HCT116 (cell line): ENCODE measurements at regions not wholly inside any gene's neighbourhood (a gene's known extent, or its start where the extent isn't known, plus 50 kb on each side); places are given as distances from the start of the nearest gene placed in this dataset.

ENCODE experiments used
- ATAC-seq: fragments of 200-7000 bp; cut with Tn5 transposase; 2 replicates; pipeline ENCODE4 v1.9.1; 2020; ENCODE audit warnings: mild to moderate bottlenecking, moderate library complexity
- BruUV-seq: library from RNA; stranded (reverse); fragments of 400-500 nt; replicated peaks from 2 replicates; lab custom pipeline; 2021; lab: Mats Ljungman, UMichigan
- CTCF ChIA-PET: fragments of 300-600 bp; sonication (Branson Sonifier 250); formaldehyde crosslinking; loops from one replicate; lab custom pipeline; 2021; ENCODE audit warnings: antibody characterized with exemption; lab: Charles Lee
- POLR2A ChIA-PET: fragments of 300-600, 350-600 bp; sonication (Branson Sonifier 250); formaldehyde crosslinking; loops from one replicate; lab custom pipeline; 2021; ENCODE audit warnings: antibody characterized with exemption; lab: Charles Lee
- RAD21 ChIA-PET, 2 experiments: fragments of 300-600 bp; sonication (Branson Sonifier 250); formaldehyde crosslinking; loops; one replicate each; lab custom pipeline; 2023; ENCODE audit warnings: low total read pairs in 2 of 2; ENCODE audit not compliant: uncharacterized antibody in 2 of 2, unreplicated experiment in 2 of 2, low non-redundant PET in 1 of 2; lab: Charles Lee
- DNase-seq: peaks from one replicate; pipeline ENCODE4 v3.0.0-alpha.2; 2010; ENCODE audit warnings: low read depth, low spot score
- H2AFZ ChIP-seq: fragments of 200-600 bp; shearing (Covaris generic), sonication (generic); 2 replicates; pipeline ENCODE4 v1.6.1; 2017; ENCODE audit warnings: low read depth, mixed run types, mixed read lengths, antibody characterized with exemption, low read length; ENCODE audit not compliant: poor library complexity, severe bottlenecking
- H3K27ac ChIP-seq: 2 replicates; pipeline ENCODE4 v1.5.1; 2012; ENCODE audit warnings: low read depth, low read length
- H3K27me3 ChIP-seq: fragments of 200-600 bp; sonication (generic); 2 replicates; pipeline ENCODE4 v1.6.1; 2016; ENCODE audit warnings: mixed run types, low read length, mixed read lengths; ENCODE audit not compliant: insufficient read depth
- H3K36me3 ChIP-seq, 2 experiments: fragments of 200-500 bp in 1 of 2; fragments of 200-600 bp in 1 of 2; sonication (Bioruptor generic) in 1 of 2; sonication (generic) in 1 of 2; 2 replicates each; pipeline versions ENCODE4 v1.5.1 to v1.6.1; 2014 to 2016; ENCODE audit warnings: low read length in 2 of 2, inconsistent platforms in 1 of 2, mixed read lengths in 1 of 2, mixed run types in 1 of 2; ENCODE audit not compliant: insufficient read depth in 2 of 2, control insufficient read depth in 1 of 2
- H3K4me1 ChIP-seq, 2 experiments: fragments of 200-600 bp in 1 of 2; sonication (generic) in 1 of 2; 2 replicates each; pipeline versions ENCODE4 v1.5.1 to v1.6.1; 2012 to 2017; ENCODE audit warnings: low read length in 2 of 2, inconsistent platforms in 1 of 2, mild to moderate bottlenecking in 1 of 2, mixed read lengths in 1 of 2, mixed run types in 1 of 2, moderate library complexity in 1 of 2; ENCODE audit not compliant: insufficient read depth in 2 of 2, control insufficient read depth in 1 of 2
- H3K4me2 ChIP-seq: fragments of 200-600 bp; sonication (generic); 2 replicates; pipeline ENCODE4 v1.6.1; 2017; ENCODE audit warnings: mixed run types, low read length, mixed read lengths
- H3K4me3 ChIP-seq, 2 experiments: fragments of 200-600 bp in 1 of 2; sonication (generic) in 1 of 2; replicated peaks in 1 of 2; 2 replicates each; pipeline ENCODE4 v1.5.1; 2011 to 2016; ENCODE audit warnings: low read length in 2 of 2, control low read depth in 1 of 2, low read depth in 1 of 2, mild to moderate bottlenecking in 1 of 2, mixed read lengths in 1 of 2, mixed run types in 1 of 2
- H3K79me2 ChIP-seq: fragments of 200-600 bp; sonication (generic); 2 replicates; pipeline ENCODE4 v1.6.1; 2017; ENCODE audit warnings: mild to moderate bottlenecking, mixed run types, low read length, moderate library complexity, mixed read lengths; ENCODE audit not compliant: insufficient read depth
- H3K9ac ChIP-seq: fragments of 200-600 bp; sonication (generic); 2 replicates; pipeline ENCODE4 v1.6.1; 2016; ENCODE audit warnings: low read length, mixed read lengths
- H3K9me2 ChIP-seq: fragments of 200-600 bp; sonication (generic), shearing (Covaris generic); 2 replicates; pipeline ENCODE4 v1.6.1; 2017; ENCODE audit warnings: mixed run types, mild to moderate bottlenecking, moderate library complexity; ENCODE audit not compliant: insufficient read depth
- H3K9me3 ChIP-seq, 2 experiments: fragments of 200-500 bp in 1 of 2; fragments of 200-600 bp in 1 of 2; sonication (Bioruptor generic) in 1 of 2; sonication (generic) in 1 of 2; 2 replicates each; pipeline ENCODE4 v1.6.1; 2014 to 2017; ENCODE audit warnings: low read length in 2 of 2, mixed read lengths in 2 of 2, inconsistent platforms in 1 of 2, low read depth in 1 of 2, mild to moderate bottlenecking in 1 of 2, mixed run types in 1 of 2, moderate library complexity in 1 of 2; ENCODE audit not compliant: control insufficient read depth in 1 of 2, insufficient read depth in 1 of 2
- H4K20me1 ChIP-seq: fragments of 200-600 bp; sonication (generic), shearing (Covaris generic); 2 replicates; pipeline ENCODE4 v1.6.1; 2017; ENCODE audit warnings: mixed run types, mild to moderate bottlenecking, moderate library complexity; ENCODE audit not compliant: insufficient read depth
- CBX3 ChIP-seq: IDR thresholded peaks from 2 replicates; pipeline ENCODE4 v1.6.1; 2012; ENCODE audit warnings: low read depth
- CEBPB ChIP-seq: IDR thresholded peaks from 2 replicates; pipeline ENCODE4 v1.6.1; 2012; ENCODE audit warnings: low read depth
- CTCF ChIP-seq, 3 experiments: fragments of 200-600 bp in 1 of 3; sonication (generic) in 1 of 3; IDR thresholded peaks in 2 of 3; conservative IDR thresholded peaks in 1 of 3; 2 replicates each; pipeline ENCODE4 v1.5.1; 2012 to 2017; ENCODE audit warnings: low read depth in 2 of 3, low read length in 2 of 3, antibody characterized with exemption in 1 of 3, borderline replicate concordance in 1 of 3, control low read depth in 1 of 3, mild to moderate bottlenecking in 1 of 3, mixed read lengths in 1 of 3, mixed run types in 1 of 3, moderate library complexity in 1 of 3; ENCODE audit not compliant: insufficient read depth in 1 of 3
- EGR1 ChIP-seq: IDR thresholded peaks from 2 replicates; pipeline ENCODE4 v1.6.1; 2012; ENCODE audit warnings: low read depth
- EZH2phosphoT487 ChIP-seq: fragments of 200-600 bp; IDR thresholded peaks from 2 replicates; pipeline ENCODE4 v1.6.1; 2018; ENCODE audit warnings: antibody characterized with exemption, borderline replicate concordance
- JUND ChIP-seq: IDR thresholded peaks from 2 replicates; pipeline ENCODE4 v1.6.1; 2012
- MAX ChIP-seq: IDR thresholded peaks from 2 replicates; pipeline ENCODE4 v1.6.1; 2012
- POLR2AphosphoS5 ChIP-seq: IDR thresholded peaks from 2 replicates; pipeline ENCODE4 v1.6.1; 2011; ENCODE audit warnings: mild to moderate bottlenecking, low read depth, low read length, moderate library complexity
- RAD21 ChIP-seq: IDR thresholded peaks from 2 replicates; pipeline ENCODE4 v1.6.1; 2012; ENCODE audit warnings: low read depth, mild to moderate bottlenecking
- SIN3A ChIP-seq: IDR thresholded peaks from 2 replicates; pipeline ENCODE4 v1.6.1; 2012; ENCODE audit warnings: low read depth
- TCF7L2 ChIP-seq: IDR thresholded peaks from 2 replicates; pipeline ENCODE4 v1.7.0; 2011; ENCODE audit warnings: borderline replicate concordance, inconsistent platforms; ENCODE audit not compliant: insufficient read depth, insufficient read length; ENCODE audit errors: extremely low read depth
- YY1 ChIP-seq: IDR thresholded peaks from 2 replicates; pipeline ENCODE4 v1.6.1; 2011; ENCODE audit warnings: low read length, low read depth, moderate library complexity, mild to moderate bottlenecking; ENCODE audit not compliant: insufficient replicate concordance; ENCODE audit errors: extremely low read depth
- ZNF274 ChIP-seq: fragments of 200-500 bp; sonication (Bioruptor generic); IDR thresholded peaks from 2 replicates; pipeline ENCODE4 v1.6.1; 2014; ENCODE audit warnings: mild to moderate bottlenecking, low read depth, low read length, inconsistent platforms
- intact Hi-C: fragments of 100-400 bp; cut with micrococcal nuclease; formaldehyde crosslinking; loops from 2 replicates; pipeline ENCODE4 v1.10.0; 2022
- TF ChIP-seq, protein P1 (sequence below): IDR thresholded peaks from 2 replicates; pipeline ENCODE4 v1.6.1; 2011; ENCODE audit warnings: mild to moderate bottlenecking, low read length, moderate library complexity; ENCODE audit not compliant: insufficient replicate concordance; ENCODE audit errors: extremely low read depth

DNA sequence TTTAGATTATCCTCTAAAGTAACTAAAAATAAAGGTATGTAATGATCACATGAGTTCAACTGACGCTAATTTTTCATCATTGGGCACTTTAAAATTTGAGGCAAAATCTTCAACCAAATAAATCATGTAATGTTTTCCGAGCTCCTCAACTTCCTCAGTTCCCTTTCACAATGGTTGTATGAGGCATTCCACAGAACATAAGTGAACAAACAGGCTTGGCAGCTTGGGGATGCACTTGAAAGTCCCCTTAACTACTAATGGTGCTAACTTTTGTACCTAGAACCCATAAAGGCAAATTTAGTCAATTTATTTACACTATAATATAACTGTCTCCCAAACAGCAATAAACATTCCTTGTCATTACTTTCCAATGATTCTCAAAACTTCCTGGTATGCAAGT lies 1137.9 kb downstream of the ROBO2 start:
- no peak for DNase-seq
- POLR2A ChIA-PET, result no interaction called here

GRCh38 chr3:78178209-78178608 lies 1138.3 kb downstream of the ROBO2 start:
- ChIA-PET RAD21 (no interaction called here), POLR2A (no interaction called here), CTCF (no interaction called here)
- TF ChIP-seq, protein P1, sequence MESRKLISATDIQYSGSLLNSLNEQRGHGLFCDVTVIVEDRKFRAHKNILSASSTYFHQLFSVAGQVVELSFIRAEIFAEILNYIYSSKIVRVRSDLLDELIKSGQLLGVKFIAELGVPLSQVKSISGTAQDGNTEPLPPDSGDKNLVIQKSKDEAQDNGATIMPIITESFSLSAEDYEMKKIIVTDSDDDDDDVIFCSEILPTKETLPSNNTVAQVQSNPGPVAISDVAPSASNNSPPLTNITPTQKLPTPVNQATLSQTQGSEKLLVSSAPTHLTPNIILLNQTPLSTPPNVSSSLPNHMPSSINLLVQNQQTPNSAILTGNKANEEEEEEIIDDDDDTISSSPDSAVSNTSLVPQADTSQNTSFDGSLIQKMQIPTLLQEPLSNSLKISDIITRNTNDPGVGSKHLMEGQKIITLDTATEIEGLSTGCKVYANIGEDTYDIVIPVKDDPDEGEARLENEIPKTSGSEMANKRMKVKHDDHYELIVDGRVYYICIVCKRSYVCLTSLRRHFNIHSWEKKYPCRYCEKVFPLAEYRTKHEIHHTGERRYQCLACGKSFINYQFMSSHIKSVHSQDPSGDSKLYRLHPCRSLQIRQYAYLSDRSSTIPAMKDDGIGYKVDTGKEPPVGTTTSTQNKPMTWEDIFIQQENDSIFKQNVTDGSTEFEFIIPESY, result no peak
- TF ChIP-seq MAX (no peak), RAD21 (no peak), SIN3A (no peak), CEBPB (no peak), EZH2phosphoT487 (no peak), POLR2AphosphoS5 (no peak), CTCF (IDR thresholded peaks at IDR 0.05 in 2 of 3, conservative IDR thresholded peaks at IDR 0.05 in 1 of 3; ENCODE audit: borderline replicate concordance in 1 of 3, insufficient read depth in 1 of 3, low read depth in 2 of 3, low read length in 2 of 3) (no peak), JUND (no peak), ZNF274 (no peak)
- H4K20me1 ChIP-seq, result no peaks in the 10 kb centered on the region
- DNase-seq (no peak), ATAC-seq (no peak)
- no peaks in the 10 kb centered on the region for H3K9me2 ChIP-seq
- no peak overlapping the region for H2AFZ ChIP-seq
- intact Hi-C loops, result no loop called here
- H3K4me3 ChIP-seq, result no peak overlapping the region
- no peaks in the 10 kb centered on the region for H3K27me3 ChIP-seq
- H3K27ac ChIP-seq, result no peak overlapping the region
- no peaks in the 10 kb centered on the region for H3K79me2 ChIP-seq
- no peaks in the 10 kb centered on the region for H3K4me1 ChIP-seq
- H3K36me3 ChIP-seq, result no peaks in the 10 kb centered on the region
- H3K9ac ChIP-seq, result no peak overlapping the region
- H3K4me2 ChIP-seq, result no peak overlapping the region
- no TSS peak for BruUV-seq
- peaks cover 2 to 37% of the 10 kb centered on the region in 2 experiments; a peak in 3 of 4 replicates for H3K9me3 ChIP-seq

More for the DNA sequence above, 1137.9 kb downstream of the ROBO2 start:
- ATAC-seq, result no peak
- BruUV-seq, result no TSS peak
- RAD21 ChIA-PET, result no interaction called here
- H3K9me2 ChIP-seq, result no peaks in the 10 kb centered on the region
- intact Hi-C loops, result no loop called here
- no peak overlapping the region for H3K9ac ChIP-seq
- TF ChIP-seq RAD21 (no peak), EGR1 (no peak), CBX3 (no peak), ZNF274 (no peak), TCF7L2 (no peak), CEBPB (no peak), YY1 (no peak)
- TF ChIP-seq, protein P1, result no peak
- H3K79me2 ChIP-seq, result no peaks in the 10 kb centered on the region
- CTCF ChIA-PET, result no interaction called here
- no peaks in the 10 kb centered on the region for H4K20me1 ChIP-seq
- no peak overlapping the region for H3K4me3 ChIP-seq
- H3K9me3 ChIP-seq, result peaks cover 4 to 42% of the 10 kb centered on the region in 2 experiments; a peak in 3 of 4 replicates
- H3K4me1 ChIP-seq, result no peaks in the 10 kb centered on the region
- H3K27ac ChIP-seq, result no peak overlapping the region
- no peak overlapping the region for H2AFZ ChIP-seq
- no peaks in the 10 kb centered on the region for H3K27me3 ChIP-seq
- no peaks in the 10 kb centered on the region for H3K36me3 ChIP-seq
- no peak overlapping the region for H3K4me2 ChIP-seq
